Neural progenitor cell (in vitro differentiated cells): ENCODE measurements at regions not wholly inside any gene's neighbourhood (a gene's known extent, or its start where the extent isn't known, plus 50 kb on each side); places are given as distances from the start of the nearest gene placed in this dataset.

Experiments
- EZH2phosphoT487 ChIP-seq: fragments of 200-600 bp; sonication (generic); IDR thresholded peaks from 2 replicates; pipeline ENCODE4 v1.6.1; 2017; ENCODE audit warnings: antibody characterized with exemption
- TF ChIP-seq, protein P1 (sequence below): fragments of 200-600 bp; sonication (generic); IDR thresholded peaks from 2 replicates; pipeline ENCODE4 v1.5.1; 2017; ENCODE audit warnings: antibody characterized with exemption, mild to moderate bottlenecking

- TF ChIP-seq, protein P1, sequence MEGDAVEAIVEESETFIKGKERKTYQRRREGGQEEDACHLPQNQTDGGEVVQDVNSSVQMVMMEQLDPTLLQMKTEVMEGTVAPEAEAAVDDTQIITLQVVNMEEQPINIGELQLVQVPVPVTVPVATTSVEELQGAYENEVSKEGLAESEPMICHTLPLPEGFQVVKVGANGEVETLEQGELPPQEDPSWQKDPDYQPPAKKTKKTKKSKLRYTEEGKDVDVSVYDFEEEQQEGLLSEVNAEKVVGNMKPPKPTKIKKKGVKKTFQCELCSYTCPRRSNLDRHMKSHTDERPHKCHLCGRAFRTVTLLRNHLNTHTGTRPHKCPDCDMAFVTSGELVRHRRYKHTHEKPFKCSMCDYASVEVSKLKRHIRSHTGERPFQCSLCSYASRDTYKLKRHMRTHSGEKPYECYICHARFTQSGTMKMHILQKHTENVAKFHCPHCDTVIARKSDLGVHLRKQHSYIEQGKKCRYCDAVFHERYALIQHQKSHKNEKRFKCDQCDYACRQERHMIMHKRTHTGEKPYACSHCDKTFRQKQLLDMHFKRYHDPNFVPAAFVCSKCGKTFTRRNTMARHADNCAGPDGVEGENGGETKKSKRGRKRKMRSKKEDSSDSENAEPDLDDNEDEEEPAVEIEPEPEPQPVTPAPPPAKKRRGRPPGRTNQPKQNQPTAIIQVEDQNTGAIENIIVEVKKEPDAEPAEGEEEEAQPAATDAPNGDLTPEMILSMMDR: no peak
- no peak for TF ChIP-seq EZH2phosphoT487
Observed at GRCh38 chr18:61982475-61982874, 89.7 kb upstream of the RNF152 start.
